ENCODE measurements at regions not wholly inside any gene's neighbourhood (a gene's known extent, or its start where the extent isn't known, plus 50 kb on each side); places are given as distances from the start of the nearest gene placed in this dataset.

- Histone ChIP-seq H3K9ac (ENCODE audit: extremely low read depth, insufficient read length, low read length) (no peak overlapping the region), H3K23ac (ENCODE audit: insufficient read length, low read depth, low read length) (no peak overlapping the region), H2BK120ac (ENCODE audit: low read depth, low read length, poor library complexity, severe bottlenecking) (no peak overlapping the region), H3K27me3 (ENCODE audit: insufficient read depth, low read length) (no peaks in the 10 kb centered on the region), H4K5ac (ENCODE audit: insufficient read length, low read depth, low read length) (no peak overlapping the region), H3K79me2 (ENCODE audit: insufficient read depth, low read length) (no peaks in the 10 kb centered on the region), H4K91ac (ENCODE audit: insufficient read length, low read depth, low read length) (no peak overlapping the region), H3K79me1 (ENCODE audit: insufficient read depth, low read depth, low read length, poor library complexity, severe bottlenecking) (no peaks in the 10 kb centered on the region), H3K23me2 (ENCODE audit: insufficient read length, low read depth, low read length, poor library complexity, severe bottlenecking) (no peaks in the 10 kb centered on the region), H3K56ac (ENCODE audit: insufficient read length, low read depth, low read length) (no peak overlapping the region), H2BK12ac (ENCODE audit: insufficient read length, low read depth, low read length) (no peak overlapping the region), H2BK15ac (ENCODE audit: low read depth, low read length) (no peak overlapping the region), H2AK5ac (ENCODE audit: insufficient read length, low read length) (no peak overlapping the region), H3K4me2 (ENCODE audit: insufficient read depth, insufficient read length, low read length) (no peak overlapping the region), H3K4ac (ENCODE audit: low read depth, low read length) (no peak overlapping the region), H4K20me1 (ENCODE audit: control insufficient read depth, insufficient read depth, insufficient read length) (no peaks in the 10 kb centered on the region), H2BK5ac (ENCODE audit: insufficient read length, low read length) (no peak overlapping the region), H4K8ac (replicated peaks; ENCODE audit: insufficient read length, low read depth, low read length) (no peak overlapping the region), H2AFZ (ENCODE audit: low read length) (no peak overlapping the region), H3T11ph (ENCODE audit: low read length) (no peak overlapping the region), H3K14ac (ENCODE audit: insufficient read depth, low read length) (no peak overlapping the region), H2BK20ac (ENCODE audit: low read depth, low read length, poor library complexity, severe bottlenecking) (no peak overlapping the region), H3K9me3 (ENCODE audit: control insufficient read depth, low read depth, low read length) (no peaks in the 10 kb centered on the region), H3K27ac (ENCODE audit: insufficient read length, low read depth, low read length) (no peak overlapping the region), H3K4me1 (ENCODE audit: insufficient read depth, low read length) (no peaks in the 10 kb centered on the region), H3K18ac (ENCODE audit: insufficient read length, low read depth, low read length) (no peak overlapping the region)
- no peak for TF ChIP-seq CTCF (conservative IDR thresholded peaks at IDR 0.05)
- no CpG with 5 or more reads among the region's 2 CpGs for WGBS (ENCODE audit: extremely low coverage, insufficient read length, low lambda C conversion rate)
- H3K9me3 Mint-ChIP-seq, result no peaks in the 10 kb centered on the region
- no peaks in the 10 kb centered on the region; the same call in 1 of the 2 replicates for H3K27me3 Mint-ChIP-seq (ENCODE audit: low read depth)
- H3K27ac Mint-ChIP-seq, result no peak overlapping the region
- H3K36me3 Mint-ChIP-seq (ENCODE audit: insufficient read depth in 1 of 3, low read depth in 3 of 3), result no peaks in the 10 kb centered on the region
- peaks cover 3 to 6% of the 10 kb centered on the region in 2 experiments for H3K4me1 Mint-ChIP-seq
- no peak overlapping the region for H3K4me3 Mint-ChIP-seq
- no peak for DNase-seq
Observed at GRCh38 chr11:81874635-81875034, 859.0 kb downstream of the FAM181B start.

Data from H9 (cell line).